ENCODE measurements at regions not wholly inside any gene's neighbourhood (a gene's known extent, or its start where the extent isn't known, plus 50 kb on each side); places are given as distances from the start of the nearest gene placed in this dataset.
A peak's percentile ranks its signal among the peaks of the same experiment; 100 is the strongest.
"Not testable (repeated sequence)": the region's sequence is repeated elsewhere in the genome, so short reads cannot be mapped to it uniquely, and the experiment has no call there.

DNA sequence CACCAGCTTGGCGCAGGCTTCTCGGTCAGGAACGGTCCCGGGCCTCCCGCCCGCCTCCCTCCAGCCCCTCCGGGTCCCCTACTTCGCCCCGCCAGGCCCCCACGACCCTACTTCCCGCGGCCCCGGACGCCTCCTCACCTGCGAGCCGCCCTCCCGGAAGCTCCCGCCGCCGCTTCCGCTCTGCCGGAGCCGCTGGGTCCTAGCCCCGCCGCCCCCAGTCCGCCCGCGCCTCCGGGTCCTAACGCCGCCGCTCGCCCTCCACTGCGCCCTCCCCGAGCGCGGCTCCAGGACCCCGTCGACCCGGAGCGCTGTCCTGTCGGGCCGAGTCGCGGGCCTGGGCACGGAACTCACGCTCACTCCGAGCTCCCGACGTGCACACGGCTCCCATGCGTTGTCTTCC is 422.3 kb downstream of the OR4F29 start:
- not testable (repeated sequence) for H3K36me3 Mint-ChIP-seq; H3K27ac ChIP-seq (ENCODE audit: insufficient read depth, low read length, poor library complexity, severe bottlenecking); H3K9me3 ChIP-seq (ENCODE audit: control insufficient read depth in 2 of 2, low read length in 2 of 2); H3K36me3 ChIP-seq (ENCODE audit: control insufficient read depth, insufficient read depth, low read length); H3K27me3 ChIP-seq (ENCODE audit: control insufficient read depth, insufficient read depth, low read length); H3K9me3 Mint-ChIP-seq; H3K4me3 ChIP-seq (ENCODE audit: low read depth, low read length); H3K27ac Mint-ChIP-seq; H3K27me3 Mint-ChIP-seq; H3K4me3 Mint-ChIP-seq; ATAC-seq (ENCODE audit: low read depth in 2 of 2); H3K4me1 Mint-ChIP-seq; H3K4me1 ChIP-seq (ENCODE audit: control insufficient read depth, insufficient read depth, low read length, poor library complexity, severe bottlenecking)
- DNase-seq, result peak in 1 of 3 donors; percentile 46

DNA sequence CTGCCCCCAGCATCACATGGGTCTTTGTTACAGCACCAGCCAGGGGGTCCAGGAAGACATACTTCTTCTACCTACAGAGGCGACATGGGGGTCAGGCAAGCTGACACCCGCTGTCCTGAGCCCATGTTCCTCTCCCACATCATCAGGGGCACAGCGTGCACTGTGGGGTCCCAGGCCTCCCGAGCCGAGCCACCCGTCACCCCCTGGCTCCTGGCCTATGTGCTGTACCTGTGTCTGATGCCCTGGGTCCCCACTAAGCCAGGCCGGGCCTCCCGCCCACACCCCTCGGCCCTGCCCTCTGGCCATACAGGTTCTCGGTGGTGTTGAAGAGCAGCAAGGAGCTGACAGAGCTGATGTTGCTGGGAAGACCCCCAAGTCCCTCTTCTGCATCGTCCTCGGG is 434.2 kb downstream of the OR4F29 start:
- not testable (repeated sequence) for H3K9me3 ChIP-seq (ENCODE audit: control insufficient read depth in 2 of 2, low read length in 2 of 2); H3K4me3 Mint-ChIP-seq; H3K36me3 ChIP-seq (ENCODE audit: control insufficient read depth, insufficient read depth, low read length); H3K27me3 Mint-ChIP-seq; H3K9me3 Mint-ChIP-seq; DNase-seq; H3K4me1 ChIP-seq (ENCODE audit: control insufficient read depth, insufficient read depth, low read length, poor library complexity, severe bottlenecking); H3K27ac ChIP-seq (ENCODE audit: insufficient read depth, low read length, poor library complexity, severe bottlenecking); ATAC-seq (ENCODE audit: low read depth in 2 of 2); H3K27me3 ChIP-seq (ENCODE audit: control insufficient read depth, insufficient read depth, low read length); H3K36me3 Mint-ChIP-seq; H3K4me1 Mint-ChIP-seq; H3K4me3 ChIP-seq (ENCODE audit: low read depth, low read length); H3K27ac Mint-ChIP-seq

- H3K36me3 Mint-ChIP-seq; H3K36me3 ChIP-seq (ENCODE audit: control insufficient read depth, insufficient read depth, low read length); ATAC-seq (ENCODE audit: low read depth in 2 of 2); H3K9me3 ChIP-seq (ENCODE audit: control insufficient read depth in 2 of 2, low read length in 2 of 2); H3K27ac ChIP-seq (ENCODE audit: insufficient read depth, low read length, poor library complexity, severe bottlenecking); H3K27me3 Mint-ChIP-seq; H3K27me3 ChIP-seq (ENCODE audit: control insufficient read depth, insufficient read depth, low read length); DNase-seq; H3K4me3 ChIP-seq (ENCODE audit: low read depth, low read length); H3K4me1 Mint-ChIP-seq; H3K27ac Mint-ChIP-seq; H3K4me1 ChIP-seq (ENCODE audit: control insufficient read depth, insufficient read depth, low read length, poor library complexity, severe bottlenecking); H3K9me3 Mint-ChIP-seq; H3K4me3 Mint-ChIP-seq: not testable (repeated sequence)
Observed at GRCh38 chr1:16025-16424, 435.5 kb downstream of the OR4F29 start.

DNA sequence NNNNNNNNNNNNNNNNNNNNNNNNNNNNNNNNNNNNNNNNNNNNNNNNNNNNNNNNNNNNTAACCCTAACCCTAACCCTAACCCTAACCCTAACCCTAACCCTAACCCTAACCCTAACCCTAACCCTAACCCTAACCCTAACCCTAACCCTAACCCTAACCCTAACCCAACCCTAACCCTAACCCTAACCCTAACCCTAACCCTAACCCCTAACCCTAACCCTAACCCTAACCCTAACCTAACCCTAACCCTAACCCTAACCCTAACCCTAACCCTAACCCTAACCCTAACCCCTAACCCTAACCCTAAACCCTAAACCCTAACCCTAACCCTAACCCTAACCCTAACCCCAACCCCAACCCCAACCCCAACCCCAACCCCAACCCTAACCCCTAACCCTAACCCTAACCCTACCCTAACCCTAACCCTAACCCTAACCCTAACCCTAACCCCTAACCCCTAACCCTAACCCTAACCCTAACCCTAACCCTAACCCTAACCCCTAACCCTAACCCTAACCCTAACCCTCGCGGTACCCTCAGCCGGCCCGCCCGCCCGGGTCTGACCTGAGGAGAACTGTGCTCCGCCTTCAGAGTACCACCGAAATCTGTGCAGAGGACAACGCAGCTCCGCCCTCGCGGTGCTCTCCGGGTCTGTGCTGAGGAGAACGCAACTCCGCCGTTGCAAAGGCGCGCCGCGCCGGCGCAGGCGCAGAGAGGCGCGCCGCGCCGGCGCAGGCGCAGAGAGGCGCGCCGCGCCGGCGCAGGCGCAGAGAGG is 441.3 kb downstream of the OR4F29 start:
- not testable (repeated sequence) for H3K27me3 Mint-ChIP-seq; H3K4me3 ChIP-seq (ENCODE audit: low read depth, low read length); H3K27me3 ChIP-seq (ENCODE audit: control insufficient read depth, insufficient read depth, low read length); H3K36me3 Mint-ChIP-seq; H3K9me3 Mint-ChIP-seq; H3K4me1 Mint-ChIP-seq; ATAC-seq (ENCODE audit: low read depth in 2 of 2); H3K4me3 Mint-ChIP-seq; H3K9me3 ChIP-seq (ENCODE audit: control insufficient read depth in 2 of 2, low read length in 2 of 2); H3K36me3 ChIP-seq (ENCODE audit: control insufficient read depth, insufficient read depth, low read length); H3K4me1 ChIP-seq (ENCODE audit: control insufficient read depth, insufficient read depth, low read length, poor library complexity, severe bottlenecking); H3K27ac ChIP-seq (ENCODE audit: insufficient read depth, low read length, poor library complexity, severe bottlenecking); H3K27ac Mint-ChIP-seq
- peak in 2 of 3 donors; percentile 11 to 45 for DNase-seq
